GM12873 (cell line): ENCODE measurements at regions not wholly inside any gene's neighbourhood (a gene's known extent, or its start where the extent isn't known, plus 50 kb on each side); places are given as distances from the start of the nearest gene placed in this dataset.

ENCODE experiments used
- CTCF ChIP-seq: IDR thresholded peaks from 2 replicates; pipeline ENCODE4 v1.5.1; 2012; ENCODE audit warnings: low read depth, mild to moderate bottlenecking, moderate library complexity, low read length, control low read depth; ENCODE audit not compliant: insufficient read depth; ENCODE audit errors: missing control alignments

GRCh38 chr2:145864501-145864900 is 1344.6 kb upstream of the ZEB2 start:
- no peak for TF ChIP-seq CTCF

DNA sequence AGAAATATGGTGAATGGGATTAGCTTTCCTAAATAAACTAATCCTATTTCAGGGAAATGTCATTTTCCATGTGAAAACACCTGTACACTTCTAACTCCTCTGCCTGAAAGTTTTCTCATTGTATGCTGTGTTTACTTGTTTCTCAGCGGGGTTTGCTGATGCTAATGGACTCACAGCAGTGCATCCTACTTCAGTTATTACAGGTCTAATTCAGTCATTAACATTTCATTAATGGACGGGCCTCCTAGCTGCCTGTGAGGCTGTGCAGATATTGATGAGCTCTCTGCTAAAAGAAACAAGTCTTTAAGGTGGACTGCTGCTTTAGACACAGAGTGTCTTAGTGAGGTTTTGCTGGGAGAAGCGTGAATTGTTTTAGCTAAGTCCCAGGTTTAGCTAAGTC is 1342.0 kb upstream of the ZEB2 start:
- no peak for TF ChIP-seq CTCF

DNA sequence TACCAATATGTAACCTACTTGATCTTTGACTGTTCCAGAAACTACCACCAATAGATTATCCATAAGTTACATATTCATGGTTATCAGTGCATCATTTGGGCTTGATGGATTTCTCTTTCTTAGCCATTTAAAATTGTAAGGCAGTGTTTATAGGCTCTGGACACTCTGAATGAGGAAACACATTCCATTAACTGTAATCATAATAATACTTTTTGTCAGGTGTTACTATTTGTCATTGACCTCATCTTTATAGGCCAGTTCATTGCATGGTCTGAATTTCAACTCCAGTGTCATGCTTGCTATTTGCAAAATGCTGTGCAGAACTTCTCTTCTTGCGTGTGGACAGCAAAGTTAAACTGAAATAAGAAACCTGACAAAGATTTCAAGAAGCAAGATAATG is 1340.2 kb upstream of the ZEB2 start:
- no peak for TF ChIP-seq CTCF

GRCh38 chr2:145855142-145855541 is 1335.2 kb upstream of the ZEB2 start:
- TF ChIP-seq CTCF: no peak

GRCh38 chr2:145854039-145854755 is 1334.3 kb upstream of the ZEB2 start:
- no peak for TF ChIP-seq CTCF

DNA sequence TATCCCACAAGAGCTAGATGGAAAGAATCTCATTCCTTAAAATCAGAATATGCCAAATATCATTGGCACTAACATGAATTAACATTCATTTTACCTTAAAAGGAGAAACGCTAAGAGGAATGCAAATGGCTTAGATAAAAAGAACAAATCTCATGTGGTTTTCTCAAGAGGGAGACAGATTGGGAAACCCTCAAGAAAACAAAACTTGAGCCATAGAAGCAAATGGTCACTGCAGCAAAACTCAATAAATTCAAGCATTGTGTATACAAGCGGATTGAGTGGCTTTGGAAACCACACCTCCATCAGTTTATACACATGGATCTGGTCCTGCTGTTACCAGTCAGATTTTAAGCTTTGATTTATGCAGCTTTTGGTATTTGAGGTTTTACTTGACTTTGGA is 1331.8 kb upstream of the ZEB2 start:
- TF ChIP-seq CTCF: no peak

DNA sequence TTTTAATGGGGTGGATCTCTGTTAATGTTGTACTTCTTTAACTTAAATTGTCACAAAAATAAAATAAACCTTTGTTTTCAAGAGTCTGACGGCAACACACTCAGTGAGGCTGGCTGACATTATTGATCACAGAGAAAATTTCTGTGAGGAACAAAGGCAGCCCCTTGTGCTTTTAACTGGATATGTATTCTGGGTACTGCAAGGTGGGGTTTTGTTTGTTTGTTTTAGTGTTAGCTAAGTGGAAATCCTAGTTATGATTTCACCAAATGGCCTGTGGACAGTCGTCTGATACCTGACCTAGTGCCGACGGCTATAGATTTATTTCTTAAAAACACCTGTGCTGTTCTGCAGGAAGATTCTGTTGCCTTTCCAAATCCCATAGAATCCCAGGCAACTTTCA is 1329.5 kb upstream of the ZEB2 start:
- TF ChIP-seq CTCF: no peak
